ENCODE measurements at regions not wholly inside any gene's neighbourhood (a gene's known extent, or its start where the extent isn't known, plus 50 kb on each side); places are given as distances from the start of the nearest gene placed in this dataset.

GRCh38 chr4:65265526-65265925 lies 404.8 kb downstream of the EPHA5 start:
- intact Hi-C loops (cut with micrococcal nuclease; ENCODE audit: unreplicated experiment), result no loop called here
- BruUV-seq (replicated peaks), result no TSS peak
- POLR2A ChIA-PET, result interaction anchor here (0.6 kb wide), 1 partner anchor 133 kb away, joined by 3 read pairs; no protein-coding TSS in a partner anchor
- H3K4me1 ChIP-seq (ENCODE audit: insufficient read depth, low read length, poor library complexity, severe bottlenecking), result no peaks in the 10 kb centered on the region
- H3K4me3 ChIP-seq (ENCODE audit: low read depth, low read length, poor library complexity, severe bottlenecking), result no peak overlapping the region
- H3K9me3 ChIP-seq (ENCODE audit: low read length), result no peaks in the 10 kb centered on the region
- H2AFZ ChIP-seq (ENCODE audit: low read length), result no peak overlapping the region
- no peaks in the 10 kb centered on the region for H4K20me1 ChIP-seq (ENCODE audit: insufficient read depth, low read length)
- CTCF ChIA-PET (ENCODE audit: unreplicated experiment), result no interaction called here
- no peaks in the 10 kb centered on the region for H3K9me2 ChIP-seq (ENCODE audit: insufficient read depth, low read length)
- no peaks in the 10 kb centered on the region for H3K36me3 ChIP-seq (ENCODE audit: insufficient read depth, low read length)
- no peak overlapping the region for H3K4me2 ChIP-seq (ENCODE audit: low read length)
- no peak for TF ChIP-seq EZH2phosphoT487 (IDR thresholded peaks at IDR 0.05; ENCODE audit: borderline replicate concordance, low read depth, low read length)
- no peak for TF ChIP-seq CTCF (conservative IDR thresholded peaks at IDR 0.05; ENCODE audit: low read length)
- H3K79me2 ChIP-seq (ENCODE audit: insufficient read depth, low read depth, low read length), result no peaks in the 10 kb centered on the region
- DNase-seq (ENCODE audit: low spot score), result no peak
- no peak overlapping the region for H3K27ac ChIP-seq (ENCODE audit: low read depth, low read length, poor library complexity, severe bottlenecking)

- intact Hi-C loops (cut with micrococcal nuclease; ENCODE audit: unreplicated experiment), result no loop called here
- TF ChIP-seq CTCF (conservative IDR thresholded peaks at IDR 0.05; ENCODE audit: low read length) (no peak), EZH2phosphoT487 (IDR thresholded peaks at IDR 0.05; ENCODE audit: borderline replicate concordance, low read depth, low read length) (no peak)
- H3K9me2 ChIP-seq (ENCODE audit: insufficient read depth, low read length), result no peaks in the 10 kb centered on the region
- no peaks in the 10 kb centered on the region for H3K79me2 ChIP-seq (ENCODE audit: insufficient read depth, low read depth, low read length)
- no peaks in the 10 kb centered on the region for H3K36me3 ChIP-seq (ENCODE audit: insufficient read depth, low read length)
- H4K20me1 ChIP-seq (ENCODE audit: insufficient read depth, low read length), result no peaks in the 10 kb centered on the region
- POLR2A ChIA-PET, result no interaction called here
- CTCF ChIA-PET (ENCODE audit: unreplicated experiment), result no interaction called here
- H3K4me1 ChIP-seq (ENCODE audit: insufficient read depth, low read length, poor library complexity, severe bottlenecking), result no peaks in the 10 kb centered on the region
- no peak overlapping the region for H2AFZ ChIP-seq (ENCODE audit: low read length)
- no peak for DNase-seq (ENCODE audit: low spot score)
- BruUV-seq (replicated peaks), result no TSS peak
- no peak overlapping the region for H3K27ac ChIP-seq (ENCODE audit: low read depth, low read length, poor library complexity, severe bottlenecking)
- H3K4me3 ChIP-seq (ENCODE audit: low read depth, low read length, poor library complexity, severe bottlenecking), result no peak overlapping the region
- no peak overlapping the region for H3K4me2 ChIP-seq (ENCODE audit: low read length)
- no peaks in the 10 kb centered on the region for H3K9me3 ChIP-seq (ENCODE audit: low read length)
Measured at GRCh38 chr4:65259296-65259695, 411.0 kb downstream of the EPHA5 start.

GRCh38 chr4:65250916-65251315 lies 419.4 kb downstream of the EPHA5 start:
- BruUV-seq (replicated peaks), result no TSS peak
- no peaks in the 10 kb centered on the region for H3K79me2 ChIP-seq (ENCODE audit: insufficient read depth, low read depth, low read length)
- no peak for DNase-seq (ENCODE audit: low spot score)
- H3K4me3 ChIP-seq (ENCODE audit: low read depth, low read length, poor library complexity, severe bottlenecking), result no peak overlapping the region
- no peaks in the 10 kb centered on the region for H3K9me3 ChIP-seq (ENCODE audit: low read length)
- H3K4me2 ChIP-seq (ENCODE audit: low read length), result no peak overlapping the region
- intact Hi-C loops (cut with micrococcal nuclease; ENCODE audit: unreplicated experiment), result no loop called here
- H4K20me1 ChIP-seq (ENCODE audit: insufficient read depth, low read length), result no peaks in the 10 kb centered on the region
- CTCF ChIA-PET (ENCODE audit: unreplicated experiment), result no interaction called here
- H3K4me1 ChIP-seq (ENCODE audit: insufficient read depth, low read length, poor library complexity, severe bottlenecking), result no peaks in the 10 kb centered on the region
- H2AFZ ChIP-seq (ENCODE audit: low read length), result no peak overlapping the region
- H3K36me3 ChIP-seq (ENCODE audit: insufficient read depth, low read length), result no peaks in the 10 kb centered on the region
- H3K9me2 ChIP-seq (ENCODE audit: insufficient read depth, low read length), result no peaks in the 10 kb centered on the region
- POLR2A ChIA-PET, result no interaction called here
- no peak for TF ChIP-seq CTCF (conservative IDR thresholded peaks at IDR 0.05; ENCODE audit: low read length)
- TF ChIP-seq EZH2phosphoT487 (IDR thresholded peaks at IDR 0.05; ENCODE audit: borderline replicate concordance, low read depth, low read length), result no peak
- H3K27ac ChIP-seq (ENCODE audit: low read depth, low read length, poor library complexity, severe bottlenecking), result no peak overlapping the region

Measured in OCI-LY7 (cell line).